Tibial nerve (tissue), 4 donors: ENCODE measurements at regions not wholly inside any gene's neighbourhood (a gene's known extent, or its start where the extent isn't known, plus 50 kb on each side); places are given as distances from the start of the nearest gene placed in this dataset.

Experiments
- DNase-seq, 2 donors: peaks; one replicate each; pipeline ENCODE4 v3.0.0-alpha.2; 2019; ENCODE audit warnings: low spot score in 2 of 2
- H3K27ac ChIP-seq, 4 donors: fragments of 200-600 bp; sonication (generic) in 3 of 4; one replicate each; pipeline ENCODE4 v1.5.1; 2017 to 2019; ENCODE audit warnings: mild to moderate bottlenecking in 1 of 4
- H3K27me3 ChIP-seq, 2 donors: fragments of 200-600 bp; sonication (generic) in 1 of 2; one replicate each; pipeline versions ENCODE4 v1.5.1 to v1.6.0; 2017 to 2019
- H3K36me3 ChIP-seq, 3 donors: fragments of 200-600 bp; sonication (generic); one replicate each; pipeline ENCODE4 v1.5.1; 2018 to 2019
- H3K4me1 ChIP-seq, 4 donors: fragments of 200-600 bp; sonication (generic) in 3 of 4; one replicate each; pipeline ENCODE4 v1.5.1; 2017 to 2019
- H3K4me3 ChIP-seq, 4 donors: fragments of 200-600 bp; sonication (generic) in 3 of 4; one replicate each; pipeline ENCODE4 v1.5.1; 2017 to 2019; ENCODE audit warnings: mild to moderate bottlenecking in 1 of 4, moderate library complexity in 1 of 4
- H3K9me3 ChIP-seq, 4 donors: fragments of 200-600 bp; sonication (generic) in 3 of 4; one replicate each; pipeline ENCODE4 v1.5.1; 2017 to 2019
- EP300 ChIP-seq, 2 donors: sonication (generic); formaldehyde crosslinking; IDR thresholded peaks; one replicate each; pipeline ENCODE4 v1.6.1; 2017; ENCODE audit warnings: antibody characterized with exemption in 2 of 2, mild to moderate bottlenecking in 1 of 2
- POLR2A ChIP-seq, 2 donors: fragments of 450-650 bp; IDR thresholded peaks; one replicate each; pipeline ENCODE4 v1.6.1; 2017; ENCODE audit warnings: antibody characterized with exemption in 2 of 2, mild to moderate bottlenecking in 2 of 2, moderate library complexity in 2 of 2
- WGBS, 2 donors: methylation state at CpG; one replicate each; pipeline ENCODE4 v1.1.5; 2018; 5-methylcytosine and 5-hydroxymethylcytosine counted together
- TF ChIP-seq, protein P1 (sequence below), 5 experiments: fragments of 200-600 bp in 3 of 5; fragments of 450-650 bp in 2 of 5; sonication (generic) in 3 of 5; IDR thresholded peaks; one replicate each; pipeline ENCODE4 v1.5.1; 2016 to 2019; ENCODE audit warnings: antibody characterized with exemption in 5 of 5, mild to moderate bottlenecking in 3 of 5, moderate library complexity in 2 of 5

DNA sequence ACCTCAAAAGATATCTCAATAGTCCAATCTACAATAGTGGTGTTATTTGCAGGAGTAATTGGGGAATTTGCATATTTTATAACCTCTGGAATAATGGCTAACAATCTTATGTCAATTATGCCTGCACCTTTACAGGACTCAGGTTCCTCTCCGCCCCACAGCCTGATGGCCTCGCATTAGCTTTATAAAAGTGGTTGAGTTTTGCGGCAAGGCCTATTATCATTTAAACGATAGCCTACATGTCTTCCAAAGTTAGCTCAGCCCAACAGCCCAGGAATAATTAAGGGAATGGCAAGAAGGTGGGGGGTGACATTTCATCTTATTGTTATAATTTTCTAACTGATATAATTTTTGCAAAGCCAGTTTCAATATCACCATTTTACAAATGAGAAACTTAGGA is 97.3 kb downstream of the RTP4 start:
- no peak overlapping the region for H3K4me3 ChIP-seq
- no peaks in the 10 kb centered on the region for H3K9me3 ChIP-seq
- WGBS, 2 donors = 50 to 62% methylated on average over 4 of the region's 4 CpGs
- DNase-seq = no peak
- TF ChIP-seq, protein P1, sequence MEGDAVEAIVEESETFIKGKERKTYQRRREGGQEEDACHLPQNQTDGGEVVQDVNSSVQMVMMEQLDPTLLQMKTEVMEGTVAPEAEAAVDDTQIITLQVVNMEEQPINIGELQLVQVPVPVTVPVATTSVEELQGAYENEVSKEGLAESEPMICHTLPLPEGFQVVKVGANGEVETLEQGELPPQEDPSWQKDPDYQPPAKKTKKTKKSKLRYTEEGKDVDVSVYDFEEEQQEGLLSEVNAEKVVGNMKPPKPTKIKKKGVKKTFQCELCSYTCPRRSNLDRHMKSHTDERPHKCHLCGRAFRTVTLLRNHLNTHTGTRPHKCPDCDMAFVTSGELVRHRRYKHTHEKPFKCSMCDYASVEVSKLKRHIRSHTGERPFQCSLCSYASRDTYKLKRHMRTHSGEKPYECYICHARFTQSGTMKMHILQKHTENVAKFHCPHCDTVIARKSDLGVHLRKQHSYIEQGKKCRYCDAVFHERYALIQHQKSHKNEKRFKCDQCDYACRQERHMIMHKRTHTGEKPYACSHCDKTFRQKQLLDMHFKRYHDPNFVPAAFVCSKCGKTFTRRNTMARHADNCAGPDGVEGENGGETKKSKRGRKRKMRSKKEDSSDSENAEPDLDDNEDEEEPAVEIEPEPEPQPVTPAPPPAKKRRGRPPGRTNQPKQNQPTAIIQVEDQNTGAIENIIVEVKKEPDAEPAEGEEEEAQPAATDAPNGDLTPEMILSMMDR (IDR thresholded peaks at IDR 0.05) = no peak
- TF ChIP-seq EP300 (IDR thresholded peaks at IDR 0.05) = no peak
- no peak for TF ChIP-seq POLR2A (IDR thresholded peaks at IDR 0.05)
- H3K4me1 ChIP-seq = no peaks in the 10 kb centered on the region
- no peaks in the 10 kb centered on the region for H3K27me3 ChIP-seq
- no peaks in the 10 kb centered on the region for H3K36me3 ChIP-seq
- H3K27ac ChIP-seq = no peak overlapping the region

DNA sequence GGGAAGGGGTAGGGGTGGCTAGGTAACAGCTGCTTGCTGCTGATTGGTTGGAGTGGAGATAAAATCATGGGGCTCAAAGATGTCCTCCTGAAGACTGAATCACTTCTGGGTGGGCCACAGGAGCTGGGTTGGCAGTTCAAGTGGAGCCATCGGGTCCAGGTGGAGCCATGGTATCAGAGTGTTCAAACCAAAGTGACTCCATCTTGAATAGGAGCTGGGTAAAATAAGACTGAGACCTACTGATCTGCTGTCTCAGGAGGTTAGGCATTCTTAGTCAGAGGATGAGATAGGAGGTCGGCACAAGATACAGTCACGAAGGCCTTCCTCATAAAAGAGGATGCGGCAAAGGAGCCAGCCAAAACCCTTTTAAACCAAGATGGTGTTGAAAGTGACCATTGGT is 96.5 kb downstream of the RTP4 start:
- no peaks in the 10 kb centered on the region for H3K27me3 ChIP-seq
- no peaks in the 10 kb centered on the region for H3K4me1 ChIP-seq
- H3K9me3 ChIP-seq = no peaks in the 10 kb centered on the region
- no peak overlapping the region for H3K4me3 ChIP-seq
- no peak overlapping the region for H3K27ac ChIP-seq
- 94 to 95% methylated on average over 4 of the region's 4 CpGs for WGBS, 2 donors
- no peak for TF ChIP-seq EP300 (IDR thresholded peaks at IDR 0.05)
- no peak for TF ChIP-seq POLR2A (IDR thresholded peaks at IDR 0.05)
- TF ChIP-seq, protein P1 (IDR thresholded peaks at IDR 0.05) = no peak
- DNase-seq = no peak
- H3K36me3 ChIP-seq = no peaks in the 10 kb centered on the region

DNA sequence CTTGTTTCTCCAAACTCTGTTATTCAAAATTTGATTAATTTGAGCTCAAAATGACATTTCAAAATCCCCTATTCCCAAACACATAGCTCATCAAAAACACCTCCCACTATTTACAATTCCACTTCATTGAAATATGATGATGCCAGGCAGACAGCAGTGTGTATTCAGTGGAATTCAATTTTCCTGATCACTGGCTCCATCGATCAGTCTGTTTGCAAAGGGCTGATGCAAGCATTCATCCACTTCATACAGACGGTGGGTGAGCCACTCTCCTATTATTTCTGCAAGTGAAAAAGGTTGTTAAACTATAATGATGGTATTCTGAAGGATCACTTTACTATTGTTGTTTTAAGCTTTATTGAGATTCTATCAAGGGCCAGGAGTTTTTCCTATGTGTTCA is 90.7 kb downstream of the RTP4 start:
- Histone ChIP-seq H3K36me3 (no peaks in the 10 kb centered on the region), H3K4me3 (no peak overlapping the region), H3K27me3 (no peaks in the 10 kb centered on the region), H3K9me3 (no peaks in the 10 kb centered on the region), H3K27ac (no peak overlapping the region), H3K4me1 (no peaks in the 10 kb centered on the region)
- DNase-seq = no peak
- TF ChIP-seq POLR2A (IDR thresholded peaks at IDR 0.05) = no peak
- TF ChIP-seq, protein P1 (IDR thresholded peaks at IDR 0.05) = no peak
- no peak for TF ChIP-seq EP300 (IDR thresholded peaks at IDR 0.05)
- 77 to 81% methylated on average over 2 of the region's 2 CpGs for WGBS, 2 donors

DNA sequence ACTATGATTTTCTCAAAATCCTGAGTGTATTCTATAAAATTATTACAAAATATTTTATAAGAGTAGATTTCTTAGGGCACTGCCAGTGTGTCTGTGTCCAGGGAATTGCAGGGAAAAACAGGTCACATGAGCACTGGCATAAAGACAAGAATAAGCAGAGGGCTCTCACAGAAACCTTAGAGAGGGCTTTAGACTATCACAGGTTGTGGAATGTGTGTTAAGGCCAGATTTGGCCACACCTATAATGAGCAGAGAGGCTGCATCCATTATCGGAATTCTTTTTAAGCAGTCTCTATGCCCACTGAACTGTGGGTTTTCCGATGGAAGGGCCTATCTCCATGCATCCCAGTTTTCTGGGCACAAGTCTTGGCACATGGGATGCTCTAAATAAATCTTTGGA is 90.2 kb downstream of the RTP4 start:
- Histone ChIP-seq H3K4me3 (no peak overlapping the region), H3K4me1 (no peaks in the 10 kb centered on the region), H3K27me3 (no peaks in the 10 kb centered on the region), H3K27ac (no peak overlapping the region), H3K9me3 (no peaks in the 10 kb centered on the region), H3K36me3 (no peaks in the 10 kb centered on the region)
- no peak for DNase-seq
- WGBS, 2 donors = 83 to 84% methylated on average over 2 of the region's 2 CpGs
- TF ChIP-seq EP300 (IDR thresholded peaks at IDR 0.05) = no peak
- TF ChIP-seq, protein P1 (IDR thresholded peaks at IDR 0.05) = no peak
- no peak for TF ChIP-seq POLR2A (IDR thresholded peaks at IDR 0.05)

DNA sequence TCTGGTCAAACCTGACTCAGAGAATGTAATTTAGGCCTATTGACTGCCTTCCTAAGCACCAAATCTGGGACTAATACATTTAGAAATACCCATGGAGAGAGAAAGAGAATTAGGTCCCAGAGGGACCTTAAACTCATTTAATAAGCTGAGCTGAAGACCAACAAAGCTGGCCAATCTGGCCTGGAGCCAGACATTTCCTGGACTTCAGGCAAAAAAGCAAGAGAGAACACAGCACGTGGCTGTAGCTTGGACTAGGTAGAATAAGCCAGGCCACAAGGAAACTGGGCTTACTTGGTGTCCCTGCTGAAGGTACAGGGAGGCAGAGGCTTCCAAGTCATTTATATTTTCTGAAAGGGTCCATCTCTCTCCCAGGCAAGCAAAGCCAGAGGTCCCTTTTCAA is 88.1 kb downstream of the RTP4 start:
- Histone ChIP-seq H3K36me3 (no peaks in the 10 kb centered on the region), H3K9me3 (no peaks in the 10 kb centered on the region), H3K4me1 (no peaks in the 10 kb centered on the region), H3K4me3 (no peak overlapping the region), H3K27ac (no peak overlapping the region), H3K27me3 (no peaks in the 10 kb centered on the region)
- WGBS, 2 donors = 6 to 8% methylated on average over 1 of the region's 1 CpG
- TF ChIP-seq EP300 (IDR thresholded peaks at IDR 0.05) = peak in 1 of 2 donors; percentile 34
- TF ChIP-seq, protein P1 (IDR thresholded peaks at IDR 0.05) = no peak
- DNase-seq = peak; percentile 56 to 67
